ENCODE measurements at regions not wholly inside any gene's neighbourhood (a gene's known extent, or its start where the extent isn't known, plus 50 kb on each side); places are given as distances from the start of the nearest gene placed in this dataset.

- Histone ChIP-seq H3K4me1 (ENCODE audit: low read depth) (no peaks in the 10 kb centered on the region), H3K9me3 (no peaks in the 10 kb centered on the region), H3K36me3 (ENCODE audit: low read depth) (no peaks in the 10 kb centered on the region), H3K4me3 (no peak overlapping the region)
- no peak for ATAC-seq
- no peak for DNase-seq
- no peak for TF ChIP-seq CTCF (IDR thresholded peaks at IDR 0.05)
- intact Hi-C loops (cut with DNase I, micrococcal nuclease): no loop called here
Observed at GRCh38 chr11:87909178-87909577, 266.1 kb downstream of the RAB38 start.

DNA sequence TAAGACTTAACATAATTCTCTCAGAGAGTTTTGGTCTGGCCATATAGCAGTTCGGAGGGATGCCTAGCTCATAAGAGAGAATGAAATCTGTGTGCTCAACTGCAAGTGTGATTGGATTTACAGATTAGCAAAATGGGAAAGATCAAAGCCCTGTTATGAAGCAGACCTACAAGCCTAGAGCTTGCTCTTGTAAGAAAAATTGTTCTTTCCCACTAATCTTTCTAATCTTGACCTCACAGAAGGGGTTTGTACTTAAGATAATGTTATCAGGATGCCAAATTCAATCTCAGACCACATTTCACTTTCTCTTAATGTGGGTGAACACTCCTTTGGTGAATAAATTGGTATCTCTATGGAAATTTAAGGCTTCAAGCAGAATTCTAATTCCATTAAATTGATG, 267.2 kb downstream of the RAB38 start:
- no peak for ATAC-seq
- H3K36me3 ChIP-seq (ENCODE audit: low read depth): no peaks in the 10 kb centered on the region
- H3K4me1 ChIP-seq (ENCODE audit: low read depth): no peaks in the 10 kb centered on the region
- TF ChIP-seq CTCF (IDR thresholded peaks at IDR 0.05): no peak
- DNase-seq: no peak
- no peaks in the 10 kb centered on the region for H3K9me3 ChIP-seq
- intact Hi-C loops (cut with DNase I, micrococcal nuclease): no loop called here
- H3K4me3 ChIP-seq: no peak overlapping the region

- intact Hi-C loops (cut with DNase I, micrococcal nuclease): no loop called here
- no peak for TF ChIP-seq CTCF (IDR thresholded peaks at IDR 0.05)
- H3K9me3 ChIP-seq: no peaks in the 10 kb centered on the region
- H3K36me3 ChIP-seq (ENCODE audit: low read depth): no peaks in the 10 kb centered on the region
- DNase-seq (no peak), ATAC-seq (no peak)
- H3K4me1 ChIP-seq (ENCODE audit: low read depth): no peaks in the 10 kb centered on the region
- no peak overlapping the region for H3K4me3 ChIP-seq
Observed at GRCh38 chr11:87903345-87903744, 271.9 kb downstream of the RAB38 start.

GRCh38 chr11:87901341-87901740, 273.9 kb downstream of the RAB38 start:
- no peaks in the 10 kb centered on the region for H3K4me1 ChIP-seq (ENCODE audit: low read depth)
- no peaks in the 10 kb centered on the region for H3K9me3 ChIP-seq
- intact Hi-C loops (cut with DNase I, micrococcal nuclease): no loop called here
- H3K36me3 ChIP-seq (ENCODE audit: low read depth): no peaks in the 10 kb centered on the region
- TF ChIP-seq CTCF (IDR thresholded peaks at IDR 0.05): no peak
- DNase-seq (no peak), ATAC-seq (no peak)
- H3K4me3 ChIP-seq: no peak overlapping the region

- TF ChIP-seq CTCF (IDR thresholded peaks at IDR 0.05): no peak
- intact Hi-C loops (cut with DNase I, micrococcal nuclease): no loop called here
- H3K36me3 ChIP-seq (ENCODE audit: low read depth): no peaks in the 10 kb centered on the region
- DNase-seq (no peak), ATAC-seq (no peak)
- no peak overlapping the region for H3K4me3 ChIP-seq
- H3K9me3 ChIP-seq: no peaks in the 10 kb centered on the region
- no peaks in the 10 kb centered on the region for H3K4me1 ChIP-seq (ENCODE audit: low read depth)
Observed at GRCh38 chr11:87897921-87898320, 277.3 kb downstream of the RAB38 start.

DNA sequence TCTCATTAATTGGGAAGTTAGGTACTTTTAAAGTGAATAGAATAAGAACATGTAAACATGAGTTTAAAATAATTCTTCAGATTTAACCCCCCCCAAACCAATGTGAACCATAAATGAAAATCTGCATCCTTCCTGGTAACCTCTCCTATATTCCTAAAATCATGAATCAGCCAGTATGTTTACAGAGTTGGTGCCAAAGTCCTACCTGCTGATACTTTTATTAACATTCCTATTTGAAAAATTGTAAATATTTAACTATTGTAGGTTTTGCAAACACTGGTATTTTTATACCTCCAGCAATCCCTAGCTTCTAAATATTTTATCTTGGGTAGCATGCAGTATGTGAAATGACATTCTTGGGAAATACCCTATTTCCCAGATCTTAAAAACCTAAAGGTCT, 278.2 kb downstream of the RAB38 start:
- no peak overlapping the region for H3K4me3 ChIP-seq
- intact Hi-C loops (cut with DNase I, micrococcal nuclease): no loop called here
- no peak for DNase-seq
- TF ChIP-seq CTCF (IDR thresholded peaks at IDR 0.05): no peak
- H3K36me3 ChIP-seq (ENCODE audit: low read depth): no peaks in the 10 kb centered on the region
- no peaks in the 10 kb centered on the region for H3K9me3 ChIP-seq
- ATAC-seq: no peak
- H3K4me1 ChIP-seq (ENCODE audit: low read depth): no peaks in the 10 kb centered on the region
